Liver (tissue), 3 donors: ENCODE measurements at regions not wholly inside any gene's neighbourhood (a gene's known extent, or its start where the extent isn't known, plus 50 kb on each side); places are given as distances from the start of the nearest gene placed in this dataset.

ENCODE experiments used
- CTCF ChIP-seq: fragments of 150-350 bp; IDR thresholded peaks from 2 replicates; pipeline ENCODE4 v1.5.1; 2017; ENCODE audit warnings: improper control_type of control experiment, low read depth, low read length; ENCODE audit not compliant: missing input control
- EGR1 ChIP-seq, 2 donors: IDR thresholded peaks; 2 replicates each; pipeline ENCODE4 v1.6.1; 2016 to 2018; ENCODE audit warnings: antibody characterized with exemption in 2 of 2, low read depth in 2 of 2
- RAD21 ChIP-seq, 2 donors: IDR thresholded peaks; 2 replicates each; pipeline ENCODE4 v1.6.1; 2016; ENCODE audit warnings: antibody characterized with exemption in 2 of 2, mild to moderate bottlenecking in 2 of 2
- REST ChIP-seq: IDR thresholded peaks from 2 replicates; pipeline ENCODE4 v1.6.1; 2016; ENCODE audit warnings: antibody characterized with exemption, mild to moderate bottlenecking
- RXRA ChIP-seq, 2 donors: IDR thresholded peaks; 2 replicates each; pipeline ENCODE4 v1.6.1; 2017 to 2018; ENCODE audit warnings: antibody characterized with exemption in 2 of 2, mild to moderate bottlenecking in 1 of 2
- SP1 ChIP-seq: IDR thresholded peaks from 2 replicates; pipeline ENCODE4 v1.6.1; 2018; ENCODE audit warnings: antibody characterized with exemption, mild to moderate bottlenecking
- TAF1 ChIP-seq: conservative IDR thresholded peaks from 2 replicates; pipeline ENCODE4 v1.6.1; 2016; ENCODE audit warnings: antibody characterized with exemption, mild to moderate bottlenecking
- donor health status: healthy.
- donor health status: healthy.

- TF ChIP-seq RAD21 (IDR thresholded peaks at IDR 0.05) (no peak), TAF1 (no peak), REST (no peak), CTCF (no peak), RXRA (IDR thresholded peaks at IDR 0.05) (no peak), SP1 (no peak), EGR1 (IDR thresholded peaks at IDR 0.05; ENCODE audit: low read depth in 2 of 2) (no peak)
Measured at GRCh38 chr3:117191245-117191644, 481.7 kb downstream of the TUSC7 start.
